Astrocyte (in vitro differentiated cells and primary cell): ENCODE measurements at regions not wholly inside any gene's neighbourhood (a gene's known extent, or its start where the extent isn't known, plus 50 kb on each side); places are given as distances from the start of the nearest gene placed in this dataset.

Source experiments
- DNase-seq: peaks from one replicate; pipeline ENCODE4 v3.0.0-alpha.2; 2010; ENCODE audit warnings: low read depth
- FAIRE-seq: peaks from 2 replicates; lab custom pipeline; 2011; peaks lifted over from hg19 to GRCh38; lab: Jason Lieb, UNC
- H2AFZ ChIP-seq: 2 replicates; pipeline ENCODE4 v1.6.0; 2012; ENCODE audit warnings: low read depth, low read length, inconsistent platforms
- H3K27ac ChIP-seq: 2 replicates; pipeline ENCODE4 v1.5.1; 2011; ENCODE audit warnings: low read depth, low read length, inconsistent platforms
- H3K27me3 ChIP-seq: 2 replicates; pipeline ENCODE4 v1.6.0; 2011; ENCODE audit warnings: low read length, inconsistent platforms; ENCODE audit not compliant: insufficient read depth
- H3K36me3 ChIP-seq: 2 replicates; pipeline ENCODE4 v1.5.1; 2011; ENCODE audit warnings: low read length, inconsistent platforms; ENCODE audit not compliant: insufficient read depth
- H3K4me1 ChIP-seq: 2 replicates; pipeline ENCODE4 v1.5.1; 2011; ENCODE audit warnings: low read length, inconsistent platforms; ENCODE audit not compliant: insufficient read depth
- H3K4me2 ChIP-seq: 2 replicates; pipeline ENCODE4 v1.6.0; 2012; ENCODE audit warnings: low read length, inconsistent platforms
- H3K4me3 ChIP-seq: 2 replicates; pipeline ENCODE4 v1.5.1; 2011; ENCODE audit warnings: low read depth, mild to moderate bottlenecking, low read length, inconsistent platforms; ENCODE audit not compliant: insufficient read depth
- H3K79me2 ChIP-seq: 2 replicates; pipeline ENCODE4 v1.6.0; 2012; ENCODE audit warnings: mild to moderate bottlenecking, low read length, inconsistent platforms; ENCODE audit not compliant: insufficient read depth
- H3K9ac ChIP-seq: 2 replicates; pipeline ENCODE4 v1.6.0; 2012; ENCODE audit warnings: mild to moderate bottlenecking, low read length, inconsistent platforms
- H3K9me3 ChIP-seq: 2 replicates; pipeline ENCODE4 v1.5.1; 2012; ENCODE audit warnings: low read depth, mild to moderate bottlenecking, low read length, inconsistent platforms; ENCODE audit not compliant: insufficient read depth
- H4K20me1 ChIP-seq: 2 replicates; pipeline ENCODE4 v1.6.0; 2012; ENCODE audit warnings: low read length, inconsistent platforms; ENCODE audit not compliant: insufficient read depth
- H3K27ac Mint-ChIP-seq: one replicate; pipeline ENCODE4 v1.8.0; 2021; ENCODE audit warnings: mild to moderate bottlenecking, mixed read lengths; ENCODE audit not compliant: unreplicated experiment
- H3K27me3 Mint-ChIP-seq: one replicate; pipeline ENCODE4 v1.8.0; 2021; ENCODE audit warnings: low read depth, mixed read lengths; ENCODE audit not compliant: unreplicated experiment
- H3K36me3 Mint-ChIP-seq: one replicate; pipeline ENCODE4 v1.8.0; 2021; ENCODE audit warnings: low read depth, mixed read lengths; ENCODE audit not compliant: unreplicated experiment
- H3K4me1 Mint-ChIP-seq: one replicate; pipeline ENCODE4 v1.8.0; 2021; ENCODE audit warnings: low read depth, mixed read lengths; ENCODE audit not compliant: unreplicated experiment
- H3K4me3 Mint-ChIP-seq: one replicate; pipeline ENCODE4 v1.8.0; 2021; ENCODE audit warnings: mild to moderate bottlenecking, moderate library complexity, mixed read lengths; ENCODE audit not compliant: unreplicated experiment
- H3K9me3 Mint-ChIP-seq: one replicate; pipeline ENCODE4 v1.8.0; 2021; ENCODE audit warnings: mild to moderate bottlenecking, mixed read lengths; ENCODE audit not compliant: unreplicated experiment
- EZH2 ChIP-seq: IDR thresholded peaks from 2 replicates; pipeline ENCODE4 v1.6.1; 2012; ENCODE audit warnings: mild to moderate bottlenecking, low read length, inconsistent platforms; ENCODE audit not compliant: insufficient read depth
- TF ChIP-seq, protein P1 (sequence below): IDR thresholded peaks from 2 replicates; pipeline ENCODE4 v1.5.1; 2011; ENCODE audit warnings: low read depth, mild to moderate bottlenecking, inconsistent platforms, low read length, moderate library complexity; ENCODE audit not compliant: insufficient read depth

DNA sequence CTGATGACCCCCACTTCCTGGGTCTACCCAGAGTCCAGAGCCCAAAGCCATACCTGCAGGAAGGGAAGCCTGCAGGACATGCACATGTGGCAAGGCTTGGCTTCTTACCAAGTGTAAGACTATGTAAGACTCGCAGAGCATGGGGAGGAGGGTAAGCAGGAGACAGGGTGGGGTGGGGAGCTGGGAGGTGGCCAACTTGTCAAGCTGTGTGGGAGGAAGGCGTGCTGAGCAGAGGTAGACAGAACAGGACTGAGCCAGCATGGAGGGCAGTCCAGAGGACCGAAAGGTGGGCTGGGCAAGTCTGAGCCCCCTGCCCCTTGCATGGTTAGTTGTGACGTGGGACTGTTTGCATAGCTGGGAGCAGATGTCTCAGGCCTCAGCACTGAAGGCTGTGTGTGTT, 53.4 kb upstream of the RNF24 start:
- peaks cover 52% of the 10 kb centered on the region for H3K4me1 ChIP-seq
- peaks cover 12% of the 10 kb centered on the region for H3K4me1 Mint-ChIP-seq
- no peak overlapping the region for H3K9ac ChIP-seq
- H4K20me1 ChIP-seq, result no peaks in the 10 kb centered on the region
- no peaks in the 10 kb centered on the region for H3K79me2 ChIP-seq
- no peak for TF ChIP-seq EZH2
- TF ChIP-seq, protein P1, sequence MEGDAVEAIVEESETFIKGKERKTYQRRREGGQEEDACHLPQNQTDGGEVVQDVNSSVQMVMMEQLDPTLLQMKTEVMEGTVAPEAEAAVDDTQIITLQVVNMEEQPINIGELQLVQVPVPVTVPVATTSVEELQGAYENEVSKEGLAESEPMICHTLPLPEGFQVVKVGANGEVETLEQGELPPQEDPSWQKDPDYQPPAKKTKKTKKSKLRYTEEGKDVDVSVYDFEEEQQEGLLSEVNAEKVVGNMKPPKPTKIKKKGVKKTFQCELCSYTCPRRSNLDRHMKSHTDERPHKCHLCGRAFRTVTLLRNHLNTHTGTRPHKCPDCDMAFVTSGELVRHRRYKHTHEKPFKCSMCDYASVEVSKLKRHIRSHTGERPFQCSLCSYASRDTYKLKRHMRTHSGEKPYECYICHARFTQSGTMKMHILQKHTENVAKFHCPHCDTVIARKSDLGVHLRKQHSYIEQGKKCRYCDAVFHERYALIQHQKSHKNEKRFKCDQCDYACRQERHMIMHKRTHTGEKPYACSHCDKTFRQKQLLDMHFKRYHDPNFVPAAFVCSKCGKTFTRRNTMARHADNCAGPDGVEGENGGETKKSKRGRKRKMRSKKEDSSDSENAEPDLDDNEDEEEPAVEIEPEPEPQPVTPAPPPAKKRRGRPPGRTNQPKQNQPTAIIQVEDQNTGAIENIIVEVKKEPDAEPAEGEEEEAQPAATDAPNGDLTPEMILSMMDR, result no peak
- no peak overlapping the region for H3K27ac ChIP-seq
- no peak overlapping the region for H3K4me3 Mint-ChIP-seq
- no peaks in the 10 kb centered on the region for H3K27me3 ChIP-seq
- H3K27me3 Mint-ChIP-seq, result peaks cover 7% of the 10 kb centered on the region
- no peak overlapping the region for H3K27ac Mint-ChIP-seq
- no peak for FAIRE-seq
- H3K36me3 ChIP-seq, result no peaks in the 10 kb centered on the region
- H3K36me3 Mint-ChIP-seq, result peaks cover 2% of the 10 kb centered on the region
- peaks cover 10% of the 10 kb centered on the region for H3K9me3 Mint-ChIP-seq
- no peaks in the 10 kb centered on the region for H3K9me3 ChIP-seq
- peak overlapping the region; percentile 14 for H3K4me2 ChIP-seq
- H3K4me3 ChIP-seq, result no peak overlapping the region
- no peak for DNase-seq
- no peak overlapping the region for H2AFZ ChIP-seq

DNA sequence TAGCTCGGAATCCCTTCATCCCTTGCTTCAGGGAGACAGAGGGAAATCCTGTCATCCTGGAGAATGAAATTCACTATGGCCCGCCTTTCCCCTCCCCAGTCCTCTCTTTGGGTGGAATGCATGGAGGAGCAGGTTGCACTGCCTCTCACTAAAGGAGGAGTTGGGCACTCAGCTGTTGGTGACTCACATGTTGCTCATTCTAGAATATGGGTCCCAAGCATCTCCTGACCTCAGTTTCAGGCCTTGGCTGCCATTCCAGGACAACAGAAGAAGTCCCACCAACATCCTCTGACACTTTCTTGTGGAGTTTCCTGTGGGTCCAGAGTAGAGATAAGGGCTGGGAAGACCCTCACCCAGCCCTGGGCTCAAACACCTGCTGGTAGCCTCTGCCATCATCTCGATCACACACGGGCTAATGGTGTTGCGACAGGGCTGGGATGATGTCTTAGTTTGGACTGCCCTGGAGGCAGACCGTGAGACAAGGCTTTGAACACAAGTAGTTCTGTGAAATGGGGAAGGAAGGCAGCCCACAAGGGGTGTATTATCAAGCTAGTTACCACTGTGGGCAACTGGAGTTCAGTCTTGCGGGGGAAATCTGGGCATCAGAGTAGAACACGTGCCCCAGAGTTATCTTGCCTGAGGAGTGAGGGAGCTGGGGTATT, 52.4 kb upstream of the RNF24 start:
- DNase-seq (peak; percentile 79), FAIRE-seq (peak; percentile 20)
- Mint-ChIP-seq H3K9me3 (peaks cover 10% of the 10 kb centered on the region), H3K27me3 (peaks cover 6% of the 10 kb centered on the region), H3K4me1 (peaks cover 16% of the 10 kb centered on the region), H3K27ac (peak overlapping the region; percentile 77), H3K36me3 (peaks cover 2% of the 10 kb centered on the region), H3K4me3 (no peak overlapping the region)
- no peaks in the 10 kb centered on the region for H3K79me2 ChIP-seq
- no peak overlapping the region for H2AFZ ChIP-seq
- H3K4me2 ChIP-seq, result peak overlapping the region; percentile 49
- H3K4me3 ChIP-seq, result no peak overlapping the region
- no peak overlapping the region for H3K9ac ChIP-seq
- H3K27ac ChIP-seq, result peak overlapping the region; percentile 47
- H4K20me1 ChIP-seq, result no peaks in the 10 kb centered on the region
- TF ChIP-seq, protein P1, result no peak
- TF ChIP-seq EZH2, result no peak
- no peaks in the 10 kb centered on the region for H3K9me3 ChIP-seq
- no peaks in the 10 kb centered on the region for H3K36me3 ChIP-seq
- H3K27me3 ChIP-seq, result no peaks in the 10 kb centered on the region
- peaks cover 57% of the 10 kb centered on the region for H3K4me1 ChIP-seq

DNA sequence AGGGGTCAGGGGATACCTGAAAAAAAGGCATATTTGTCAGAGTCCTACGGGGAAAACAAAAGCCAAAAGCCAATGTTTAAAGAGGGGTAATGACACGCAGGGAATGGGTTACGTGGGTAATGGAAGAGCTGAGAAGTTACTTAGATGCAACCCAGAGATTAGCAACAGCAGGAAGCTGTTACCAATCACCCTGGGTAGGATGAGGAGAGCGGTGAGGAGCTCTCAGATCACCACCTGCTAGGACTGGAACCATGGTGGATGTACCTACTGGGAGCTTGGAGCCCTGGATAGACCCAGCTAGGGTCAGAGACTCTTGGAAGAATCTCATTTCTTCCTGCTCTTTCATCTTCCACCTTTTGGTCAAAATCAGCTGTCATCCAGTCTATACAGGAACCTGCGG, 51.2 kb upstream of the RNF24 start:
- Histone ChIP-seq H3K9ac (no peak overlapping the region), H3K36me3 (no peaks in the 10 kb centered on the region), H4K20me1 (no peaks in the 10 kb centered on the region), H3K27me3 (no peaks in the 10 kb centered on the region), H3K4me2 (no peak overlapping the region), H3K4me3 (no peak overlapping the region), H3K79me2 (no peaks in the 10 kb centered on the region), H3K4me1 (peaks cover 57% of the 10 kb centered on the region), H3K9me3 (no peaks in the 10 kb centered on the region), H3K27ac (no peak overlapping the region), H2AFZ (no peak overlapping the region)
- H3K9me3 Mint-ChIP-seq, result peaks cover 10% of the 10 kb centered on the region
- peaks cover 3% of the 10 kb centered on the region for H3K27me3 Mint-ChIP-seq
- no peak overlapping the region for H3K27ac Mint-ChIP-seq
- FAIRE-seq, result no peak
- peaks cover 2% of the 10 kb centered on the region for H3K36me3 Mint-ChIP-seq
- TF ChIP-seq, protein P1, result no peak
- TF ChIP-seq EZH2, result no peak
- DNase-seq, result no peak
- H3K4me1 Mint-ChIP-seq, result peaks cover 16% of the 10 kb centered on the region
- H3K4me3 Mint-ChIP-seq, result no peak overlapping the region
